Panc1 (cell line): ENCODE measurements at regions not wholly inside any gene's neighbourhood (a gene's known extent, or its start where the extent isn't known, plus 50 kb on each side); places are given as distances from the start of the nearest gene placed in this dataset.

ENCODE experiments used
- ATAC-seq: fragments of 200-7000 bp; cut with Tn5 transposase; 2 replicates; pipeline ENCODE4 v1.9.1; 2020; ENCODE audit warnings: mild to moderate bottlenecking, moderate library complexity
- BruUV-seq: library from RNA; stranded (reverse); fragments of 400-500 nt; replicated peaks from 2 replicates; lab custom pipeline; 2021; lab: Mats Ljungman, UMichigan
- CTCF ChIA-PET: fragments of 300-600 bp; sonication (Branson Sonifier 250); formaldehyde crosslinking; loops from one replicate; lab custom pipeline; 2022; ENCODE audit warnings: antibody characterized with exemption; lab: Charles Lee
- POLR2A ChIA-PET: fragments of 300-600 bp; sonication (Branson Sonifier 250); formaldehyde crosslinking; loops from one replicate; lab custom pipeline; 2022; ENCODE audit warnings: antibody characterized with exemption; lab: Charles Lee
- DNase-seq: peaks from one replicate; pipeline ENCODE4 v3.0.0-alpha.2; 2010; ENCODE audit warnings: low read depth, low spot score
- H3K27ac ChIP-seq: 2 replicates; pipeline ENCODE4 v1.5.1; 2011; ENCODE audit warnings: mild to moderate bottlenecking, low read length, inconsistent platforms
- H3K27me3 ChIP-seq: fragments of 200-500 bp; sonication (Bioruptor generic); 2 replicates; pipeline ENCODE4 v1.6.0; 2014; ENCODE audit warnings: low read length, inconsistent platforms; ENCODE audit not compliant: control insufficient read depth, insufficient read depth
- H3K36me3 ChIP-seq: fragments of 200-500 bp; sonication (Bioruptor generic); 2 replicates; pipeline ENCODE4 v1.5.1; 2014; ENCODE audit warnings: inconsistent platforms, mild to moderate bottlenecking, low read length, moderate library complexity; ENCODE audit not compliant: control insufficient read depth, insufficient read depth
- H3K4me1 ChIP-seq: 2 replicates; pipeline ENCODE4 v1.5.1; 2011; ENCODE audit warnings: inconsistent platforms, mild to moderate bottlenecking, low read length, moderate library complexity; ENCODE audit not compliant: control insufficient read depth, insufficient read depth
- H3K4me3 ChIP-seq, 2 experiments: 2 replicates each; pipeline ENCODE4 v1.5.1; 2011 to 2012; ENCODE audit warnings: low read depth in 2 of 2, low read length in 2 of 2, mild to moderate bottlenecking in 2 of 2, inconsistent platforms in 1 of 2, moderate library complexity in 1 of 2
- H3K9me3 ChIP-seq: fragments of 200-500 bp; sonication (Bioruptor generic); 2 replicates; pipeline ENCODE4 v1.5.1; 2014; ENCODE audit warnings: low read depth, mild to moderate bottlenecking, inconsistent platforms, low read length, moderate library complexity; ENCODE audit not compliant: control insufficient read depth, insufficient read depth
- CTCF ChIP-seq: fragments of 450-650 bp; IDR thresholded peaks from 2 replicates; pipeline ENCODE4 v1.5.1; 2017; ENCODE audit warnings: mild to moderate bottlenecking
- POLR2AphosphoS5 ChIP-seq: IDR thresholded peaks from 2 replicates; pipeline ENCODE4 v1.6.1; 2012; ENCODE audit warnings: mild to moderate bottlenecking, low read depth, low read length, moderate library complexity
- REST ChIP-seq, 2 experiments: IDR thresholded peaks; 2 replicates each; pipeline ENCODE4 v1.6.1; 2011 to 2012; ENCODE audit warnings: low read depth in 2 of 2, control low read depth in 1 of 2, low read length in 1 of 2, mild to moderate bottlenecking in 1 of 2, moderate library complexity in 1 of 2; ENCODE audit not compliant: insufficient read depth in 1 of 2
- SIN3A ChIP-seq: IDR thresholded peaks from 2 replicates; pipeline ENCODE4 v1.6.1; 2012; ENCODE audit warnings: low read depth, mild to moderate bottlenecking, low read length, moderate library complexity, borderline replicate concordance; ENCODE audit not compliant: insufficient read depth
- TCF7L2 ChIP-seq: IDR thresholded peaks from 2 replicates; pipeline ENCODE4 v1.6.1; 2011; ENCODE audit warnings: mild to moderate bottlenecking, low read depth, low read length, inconsistent platforms
- in situ Hi-C: cut with HindIII; loops from 2 replicates; pipeline ENCODE4 v1.10.0; 2016; ENCODE audit warnings: low sequenced_read_pairs, low pct_unique_long_range_greater_than_20kb
- intact Hi-C: fragments of 100-400 bp; cut with micrococcal nuclease; formaldehyde crosslinking; loops from one replicate; pipeline ENCODE4 v1.10.0; 2022; ENCODE audit not compliant: unreplicated experiment

GRCh38 chr14:34361504-34362011 lies 100.5 kb downstream of the SPTSSA start:
- Histone ChIP-seq H3K36me3 (no peaks in the 10 kb centered on the region), H3K4me3 (no peak overlapping the region), H3K4me1 (no peaks in the 10 kb centered on the region), H3K9me3 (no peaks in the 10 kb centered on the region), H3K27ac (no peak overlapping the region), H3K27me3 (no peaks in the 10 kb centered on the region)
- BruUV-seq: no TSS peak
- TF ChIP-seq TCF7L2: no peak
- no peak for TF ChIP-seq SIN3A
- TF ChIP-seq CTCF: no peak
- no peak for TF ChIP-seq POLR2AphosphoS5
- TF ChIP-seq REST (IDR thresholded peaks at IDR 0.05; ENCODE audit: insufficient read depth in 1 of 2, low read depth in 2 of 2, low read length in 1 of 2): no peak
- ATAC-seq: no peak
- in situ Hi-C loops: no loop called here
- intact Hi-C loops: no loop called here
- ChIA-PET POLR2A (interaction anchor here (0.6 kb wide), 1 partner anchor 49 kb away, joined by 3 read pairs; no protein-coding TSS in a partner anchor), CTCF (interaction anchor here (1.7 kb wide), 1 partner anchor 29 kb away, joined by 3 read pairs; no protein-coding TSS in a partner anchor)
- DNase-seq: no peak

- POLR2A ChIA-PET: no interaction called here
- DNase-seq (no peak), ATAC-seq (no peak)
- no TSS peak for BruUV-seq
- H3K4me1 ChIP-seq: peaks cover 4% of the 10 kb centered on the region; the same call in 1 of the 2 replicates
- H3K9me3 ChIP-seq: no peaks in the 10 kb centered on the region
- CTCF ChIA-PET: interaction anchor here (0.6 kb wide), 1 partner anchor 127 kb away, joined by 13 read pairs; no protein-coding TSS in a partner anchor
- H3K27ac ChIP-seq: no peak overlapping the region
- in situ Hi-C loops: no loop called here
- H3K4me3 ChIP-seq: no peak overlapping the region
- no peaks in the 10 kb centered on the region for H3K36me3 ChIP-seq
- H3K27me3 ChIP-seq: no peaks in the 10 kb centered on the region
- TF ChIP-seq REST (IDR thresholded peaks at IDR 0.05; ENCODE audit: insufficient read depth in 1 of 2, low read depth in 2 of 2, low read length in 1 of 2) (no peak), POLR2AphosphoS5 (no peak), CTCF (no peak), TCF7L2 (no peak), SIN3A (no peak)
- intact Hi-C loops: no loop called here
Measured at GRCh38 chr14:34359420-34360117, 102.5 kb downstream of the SPTSSA start.
